Smooth muscle cell (in vitro differentiated cells): ENCODE measurements at regions not wholly inside any gene's neighbourhood (a gene's known extent, or its start where the extent isn't known, plus 50 kb on each side); places are given as distances from the start of the nearest gene placed in this dataset.
A peak's percentile ranks its signal among the peaks of the same experiment; 100 is the strongest.

Experiments
- DNase-seq: peaks from one replicate; lab custom pipeline; 2025; ENCODE audit not compliant: unreplicated experiment; lab: John Stamatoyannopoulos, UW
- H2AFZ ChIP-seq: fragments of 200-600 bp; sonication (generic); 2 replicates; pipeline ENCODE4 v1.6.0; 2016; ENCODE audit warnings: antibody characterized with exemption, low read depth, mild to moderate bottlenecking
- H3F3A ChIP-seq: fragments of 200-600 bp; sonication (generic); 2 replicates; pipeline ENCODE4 v1.6.0; 2017; ENCODE audit warnings: antibody characterized with exemption, low read depth
- H3K27ac ChIP-seq: fragments of 200-600 bp; sonication (generic); 2 replicates; pipeline ENCODE4 v1.5.1; 2016; ENCODE audit warnings: low read depth, mild to moderate bottlenecking
- H3K27me3 ChIP-seq: fragments of 200-600 bp; sonication (generic); 2 replicates; pipeline ENCODE4 v1.6.1; 2016; ENCODE audit warnings: low read depth, mild to moderate bottlenecking
- H3K36me3 ChIP-seq: fragments of 200-600 bp; sonication (generic); 2 replicates; pipeline ENCODE4 v1.5.1; 2016; ENCODE audit warnings: low read depth
- H3K4me1 ChIP-seq: fragments of 200-600 bp; sonication (generic); 2 replicates; pipeline ENCODE4 v1.5.1; 2016; ENCODE audit warnings: low read depth
- H3K4me2 ChIP-seq: fragments of 200-600 bp; sonication (generic); 2 replicates; pipeline ENCODE4 v1.6.0; 2016; ENCODE audit warnings: mild to moderate bottlenecking
- H3K4me3 ChIP-seq: fragments of 200-600 bp; sonication (generic); 2 replicates; pipeline ENCODE4 v1.5.1; 2016; ENCODE audit warnings: mild to moderate bottlenecking
- H3K79me2 ChIP-seq: fragments of 200-600 bp; sonication (generic); 2 replicates; pipeline ENCODE4 v1.6.0; 2016; ENCODE audit warnings: low read depth, mild to moderate bottlenecking
- H3K9ac ChIP-seq: fragments of 200-600 bp; sonication (generic); 2 replicates; pipeline ENCODE4 v1.6.0; 2016; ENCODE audit warnings: low read depth
- H3K9me3 ChIP-seq: fragments of 200-600 bp; sonication (generic); replicated peaks from 2 replicates; pipeline ENCODE4 v1.5.1; 2016; ENCODE audit warnings: low read depth
- H4K20me1 ChIP-seq: fragments of 200-600 bp; sonication (generic); 2 replicates; pipeline ENCODE4 v1.6.0; 2016; ENCODE audit warnings: low read depth
- WGBS: methylation state at CpG from one replicate; pipeline ENCODE4 v1.1.7; 2016; ENCODE audit warnings: low lambda C conversion rate; 5-methylcytosine and 5-hydroxymethylcytosine counted together
- TF ChIP-seq, protein P1 (sequence below): fragments of 200-600 bp; sonication (generic); IDR thresholded peaks from 2 replicates; pipeline ENCODE4 v1.5.1; 2017; ENCODE audit warnings: borderline replicate concordance, mild to moderate bottlenecking, antibody characterized with exemption; ENCODE audit not compliant: insufficient read depth, poor library complexity, severe bottlenecking

DNA sequence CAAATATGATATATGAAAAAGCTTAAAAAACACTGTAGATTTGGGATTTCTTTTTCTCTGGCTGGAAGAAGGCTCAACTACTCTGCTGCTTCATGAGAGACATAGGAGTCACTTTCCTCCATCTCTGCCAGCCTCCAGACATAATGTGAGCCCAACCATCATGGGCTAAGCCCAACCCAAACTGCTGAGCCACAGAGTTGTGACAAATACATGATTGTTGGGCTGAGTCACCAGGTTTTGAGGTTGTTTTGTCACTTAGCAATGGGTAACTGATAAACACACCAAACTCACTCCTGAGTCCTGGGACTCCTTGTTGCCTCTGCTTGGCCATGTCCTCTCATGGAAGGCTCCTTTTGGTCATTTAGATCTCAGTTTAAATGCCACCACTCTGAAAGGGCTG, 381.8 kb upstream of the FZD8 start:
- no peaks in the 10 kb centered on the region for H4K20me1 ChIP-seq
- no peak overlapping the region for H3K4me3 ChIP-seq
- no peaks in the 10 kb centered on the region for H3K27me3 ChIP-seq
- H3K9ac ChIP-seq, result peak overlapping the region; percentile 67
- TF ChIP-seq, protein P1, sequence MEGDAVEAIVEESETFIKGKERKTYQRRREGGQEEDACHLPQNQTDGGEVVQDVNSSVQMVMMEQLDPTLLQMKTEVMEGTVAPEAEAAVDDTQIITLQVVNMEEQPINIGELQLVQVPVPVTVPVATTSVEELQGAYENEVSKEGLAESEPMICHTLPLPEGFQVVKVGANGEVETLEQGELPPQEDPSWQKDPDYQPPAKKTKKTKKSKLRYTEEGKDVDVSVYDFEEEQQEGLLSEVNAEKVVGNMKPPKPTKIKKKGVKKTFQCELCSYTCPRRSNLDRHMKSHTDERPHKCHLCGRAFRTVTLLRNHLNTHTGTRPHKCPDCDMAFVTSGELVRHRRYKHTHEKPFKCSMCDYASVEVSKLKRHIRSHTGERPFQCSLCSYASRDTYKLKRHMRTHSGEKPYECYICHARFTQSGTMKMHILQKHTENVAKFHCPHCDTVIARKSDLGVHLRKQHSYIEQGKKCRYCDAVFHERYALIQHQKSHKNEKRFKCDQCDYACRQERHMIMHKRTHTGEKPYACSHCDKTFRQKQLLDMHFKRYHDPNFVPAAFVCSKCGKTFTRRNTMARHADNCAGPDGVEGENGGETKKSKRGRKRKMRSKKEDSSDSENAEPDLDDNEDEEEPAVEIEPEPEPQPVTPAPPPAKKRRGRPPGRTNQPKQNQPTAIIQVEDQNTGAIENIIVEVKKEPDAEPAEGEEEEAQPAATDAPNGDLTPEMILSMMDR, result no peak
- no peaks in the 10 kb centered on the region for H3F3A ChIP-seq
- DNase-seq, result no peak
- peak overlapping the region; percentile 25 for H3K4me2 ChIP-seq
- no peaks in the 10 kb centered on the region for H3K4me1 ChIP-seq
- H2AFZ ChIP-seq, result no peak overlapping the region
- no peaks in the 10 kb centered on the region for H3K36me3 ChIP-seq
- no peaks in the 10 kb centered on the region for H3K79me2 ChIP-seq
- no peaks in the 10 kb centered on the region for H3K9me3 ChIP-seq
- H3K27ac ChIP-seq, result peak overlapping the region; percentile 82

DNA sequence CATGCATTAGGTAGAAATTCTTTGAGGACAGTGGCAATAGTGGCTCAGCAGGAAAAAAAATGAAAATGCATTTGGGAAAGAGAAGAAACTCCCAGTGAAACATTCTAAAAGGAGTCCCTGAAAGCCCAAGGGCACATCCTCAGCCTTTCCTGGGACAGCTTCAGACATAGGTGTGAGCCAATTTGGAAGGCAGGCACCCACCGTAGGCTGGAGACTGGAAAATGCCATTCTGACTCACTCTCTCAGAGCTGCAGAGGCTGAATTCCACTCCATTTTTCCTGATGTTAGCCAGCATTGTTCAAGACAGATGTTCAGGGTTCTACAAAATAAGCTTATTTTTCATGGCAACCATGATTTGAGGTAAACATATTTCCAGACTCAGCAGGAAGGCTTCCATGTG, 379.0 kb upstream of the FZD8 start:
- Histone ChIP-seq H3F3A (no peaks in the 10 kb centered on the region), H2AFZ (no peak overlapping the region), H3K27me3 (no peaks in the 10 kb centered on the region), H3K79me2 (no peaks in the 10 kb centered on the region), H3K27ac (no peak overlapping the region), H3K4me3 (no peak overlapping the region), H4K20me1 (no peaks in the 10 kb centered on the region), H3K4me1 (no peaks in the 10 kb centered on the region), H3K9me3 (no peaks in the 10 kb centered on the region), H3K36me3 (no peaks in the 10 kb centered on the region), H3K4me2 (no peak overlapping the region), H3K9ac (no peak overlapping the region)
- DNase-seq, result no peak
- 0% methylated on average over 1 of the region's 1 CpG for WGBS
- TF ChIP-seq, protein P1, result no peak

DNA sequence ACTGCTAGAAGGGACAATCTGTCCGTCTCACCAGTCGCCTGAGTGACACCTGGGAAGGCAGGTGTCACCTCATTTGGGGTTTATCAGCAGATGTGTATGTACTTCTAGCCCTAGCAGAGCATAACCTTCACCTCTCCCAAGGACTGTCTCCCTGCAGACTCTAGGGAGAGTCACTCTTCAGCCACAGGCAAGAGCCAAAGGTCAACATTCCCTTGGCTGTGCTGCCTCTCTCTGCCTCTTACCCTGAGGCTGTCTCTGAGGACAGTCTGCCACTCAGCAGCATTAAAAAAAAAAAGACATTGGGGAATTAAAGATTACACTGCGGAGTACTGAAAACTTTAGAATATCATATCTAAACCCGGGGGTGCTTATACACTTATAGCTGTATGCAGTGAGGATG, 377.7 kb upstream of the FZD8 start:
- H3K4me3 ChIP-seq, result no peak overlapping the region
- H2AFZ ChIP-seq, result no peak overlapping the region
- TF ChIP-seq, protein P1, result no peak
- H3K9ac ChIP-seq, result no peak overlapping the region
- no peaks in the 10 kb centered on the region for H3F3A ChIP-seq
- H3K27me3 ChIP-seq, result no peaks in the 10 kb centered on the region
- H3K4me2 ChIP-seq, result no peak overlapping the region
- DNase-seq, result no peak
- H3K4me1 ChIP-seq, result no peaks in the 10 kb centered on the region
- no peaks in the 10 kb centered on the region for H4K20me1 ChIP-seq
- no peak overlapping the region for H3K27ac ChIP-seq
- no peaks in the 10 kb centered on the region for H3K9me3 ChIP-seq
- no peaks in the 10 kb centered on the region for H3K79me2 ChIP-seq
- H3K36me3 ChIP-seq, result no peaks in the 10 kb centered on the region
- 88% methylated on average over 4 of the region's 4 CpGs for WGBS

DNA sequence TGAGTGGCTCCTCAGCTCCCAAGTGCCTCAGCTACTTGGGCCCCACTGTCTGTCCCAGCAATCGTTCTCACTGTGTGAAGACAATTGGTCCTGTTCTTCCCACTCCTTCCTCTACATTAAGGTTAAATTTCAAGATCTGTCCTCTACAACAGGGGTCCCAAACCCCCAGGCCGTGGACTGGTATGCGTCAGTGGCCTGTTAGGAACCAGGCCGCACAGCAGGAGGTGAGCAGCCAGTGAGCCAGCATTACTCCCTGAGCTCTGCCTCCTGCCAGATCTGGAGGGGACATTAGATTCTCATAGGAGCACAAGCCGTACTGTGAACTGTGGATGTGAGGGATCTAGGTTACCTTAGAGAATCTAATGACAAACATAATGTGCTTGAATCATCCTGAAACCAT, 376.9 kb upstream of the FZD8 start:
- TF ChIP-seq, protein P1, result no peak
- 85% methylated on average over 5 of the region's 5 CpGs for WGBS
- no peak overlapping the region for H3K4me2 ChIP-seq

More for the DNA sequence above, 376.9 kb upstream of the FZD8 start:
- H3K4me1 ChIP-seq, result no peaks in the 10 kb centered on the region
- no peaks in the 10 kb centered on the region for H3F3A ChIP-seq
- H3K36me3 ChIP-seq, result no peaks in the 10 kb centered on the region
- no peak overlapping the region for H3K4me3 ChIP-seq
- H3K27me3 ChIP-seq, result no peaks in the 10 kb centered on the region
- no peak overlapping the region for H3K27ac ChIP-seq
- no peaks in the 10 kb centered on the region for H4K20me1 ChIP-seq
- no peaks in the 10 kb centered on the region for H3K79me2 ChIP-seq
- DNase-seq, result no peak
- H3K9ac ChIP-seq, result no peak overlapping the region
- H3K9me3 ChIP-seq, result no peaks in the 10 kb centered on the region
- H2AFZ ChIP-seq, result no peak overlapping the region
